ENCODE measurements at regions not wholly inside any gene's neighbourhood (a gene's known extent, or its start where the extent isn't known, plus 50 kb on each side); places are given as distances from the start of the nearest gene placed in this dataset.
"Not testable (repeated sequence)": the region's sequence is repeated elsewhere in the genome, so short reads cannot be mapped to it uniquely, and the experiment has no call there.

DNA sequence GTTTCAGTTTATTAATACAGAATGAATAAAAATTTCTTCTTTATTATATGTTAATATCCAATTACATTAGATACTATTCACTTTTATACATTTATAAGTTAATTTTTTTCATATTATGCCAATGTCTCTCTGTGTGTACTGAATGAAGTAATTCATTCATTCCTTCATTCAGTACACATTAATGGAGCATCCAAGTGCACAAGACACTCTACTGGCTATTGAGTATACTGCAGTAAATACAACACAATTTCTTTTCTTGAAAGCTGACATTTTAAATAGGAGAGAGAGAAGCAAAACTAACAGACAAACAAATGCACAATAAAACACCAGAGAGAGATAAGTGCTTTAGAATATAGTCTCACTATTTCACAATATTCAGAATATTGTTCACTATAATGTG is 1038.3 kb upstream of the SPRY2 start:
- H3K9me3 ChIP-seq (replicated peaks), result no peaks in the 10 kb centered on the region
- H3K27ac ChIP-seq, result no peak overlapping the region
- DNase-seq (ENCODE audit: low read depth in 1 of 2, low spot score in 2 of 2), result no peak
- no peaks in the 10 kb centered on the region for H3K27me3 ChIP-seq (replicated peaks)
- no peaks in the 10 kb centered on the region for H3K4me1 ChIP-seq (replicated peaks)
- no peak overlapping the region for H3K4me3 ChIP-seq
- H3K36me3 ChIP-seq, result no peaks in the 10 kb centered on the region

DNA sequence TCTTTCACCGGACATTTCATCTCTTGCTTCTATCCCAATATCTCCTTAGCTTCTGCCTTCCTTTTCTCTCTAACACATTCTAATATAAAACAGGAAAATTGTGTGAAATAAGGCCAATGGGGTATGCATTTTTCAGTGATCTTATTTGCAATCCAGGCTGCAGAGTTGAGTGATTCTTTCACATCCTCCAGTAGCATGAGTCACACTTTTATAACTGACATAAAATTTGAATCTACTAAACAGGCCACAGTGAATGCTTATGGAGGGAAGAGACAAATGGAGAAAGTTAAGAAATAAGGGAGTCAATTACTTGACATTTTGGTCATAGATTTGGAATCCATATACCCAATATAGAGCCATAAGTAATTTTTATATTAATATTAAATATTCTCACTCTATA is 1037.0 kb upstream of the SPRY2 start:
- H3K27ac ChIP-seq, result no peak overlapping the region
- H3K36me3 ChIP-seq, result no peaks in the 10 kb centered on the region
- H3K4me3 ChIP-seq, result no peak overlapping the region
- DNase-seq (ENCODE audit: low read depth in 1 of 2, low spot score in 2 of 2), result no peak
- no peaks in the 10 kb centered on the region for H3K27me3 ChIP-seq (replicated peaks)
- no peaks in the 10 kb centered on the region for H3K4me1 ChIP-seq (replicated peaks)
- no peaks in the 10 kb centered on the region for H3K9me3 ChIP-seq (replicated peaks)

DNA sequence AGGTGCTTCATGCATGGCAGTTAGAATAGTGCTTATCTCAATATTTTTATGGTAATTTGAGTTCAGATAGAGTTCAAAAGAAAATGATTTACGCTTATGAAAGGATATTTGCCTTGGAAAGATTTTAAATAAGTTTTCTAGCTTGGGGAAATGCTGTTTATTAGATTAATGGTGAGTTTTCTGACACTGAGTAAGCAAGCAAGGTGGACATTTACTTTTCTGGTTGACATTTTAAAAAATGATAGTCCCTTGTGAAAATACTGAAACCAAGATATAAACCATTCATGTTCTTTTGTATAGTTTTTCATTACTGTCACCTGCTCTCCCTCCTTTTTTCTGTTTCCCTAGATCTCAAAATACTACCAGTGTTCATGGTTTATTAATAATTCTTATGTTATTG is 1034.8 kb upstream of the SPRY2 start:
- no peaks in the 10 kb centered on the region for H3K4me1 ChIP-seq (replicated peaks)
- no peaks in the 10 kb centered on the region for H3K27me3 ChIP-seq (replicated peaks)
- H3K9me3 ChIP-seq (replicated peaks), result no peaks in the 10 kb centered on the region
- DNase-seq (ENCODE audit: low read depth in 1 of 2, low spot score in 2 of 2), result no peak
- H3K27ac ChIP-seq, result no peak overlapping the region
- no peaks in the 10 kb centered on the region for H3K36me3 ChIP-seq
- no peak overlapping the region for H3K4me3 ChIP-seq

DNA sequence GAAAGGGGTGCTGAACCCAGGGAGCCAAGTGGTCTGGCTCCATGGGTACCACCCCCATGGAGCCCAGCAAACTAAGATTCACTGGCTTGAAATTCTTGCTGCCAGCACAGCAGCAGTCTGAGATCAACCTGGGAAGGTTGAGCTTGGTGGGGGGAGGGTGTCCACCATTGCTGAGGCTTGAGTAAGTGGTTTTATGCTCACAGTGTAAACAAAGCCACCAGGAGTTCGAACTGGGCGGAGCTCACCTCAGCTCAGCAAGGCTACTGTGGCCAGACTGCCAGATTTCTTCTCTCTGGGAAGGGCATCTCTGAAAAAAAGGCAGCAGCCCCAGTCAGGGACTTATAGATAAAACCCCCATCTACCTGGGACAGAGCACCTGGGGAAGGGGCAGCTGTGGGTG is 1021.8 kb upstream of the SPRY2 start:
- not testable (repeated sequence) for H3K4me3 ChIP-seq; H3K27me3 ChIP-seq (replicated peaks); H3K9me3 ChIP-seq (replicated peaks); H3K36me3 ChIP-seq; H3K27ac ChIP-seq; DNase-seq (ENCODE audit: low read depth in 1 of 2, low spot score in 2 of 2); H3K4me1 ChIP-seq (replicated peaks)

DNA sequence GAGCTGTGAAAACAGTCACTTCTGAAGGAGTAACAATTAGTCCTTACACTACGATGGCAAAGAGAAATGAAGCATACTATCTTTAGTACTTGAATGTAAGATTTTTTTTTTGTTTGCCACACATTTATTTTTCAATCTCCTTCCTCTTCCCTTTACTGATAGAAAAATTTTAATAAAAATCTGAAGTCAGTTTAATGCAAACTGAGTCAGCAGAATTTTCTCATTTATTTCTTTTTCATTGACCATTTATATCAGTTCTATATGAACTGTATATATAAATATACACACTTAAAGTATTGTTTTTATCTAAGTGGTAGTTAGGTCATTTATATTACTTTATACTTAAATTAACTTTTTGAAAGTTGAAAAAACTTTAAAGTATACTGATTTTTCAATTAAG is 1009.1 kb upstream of the SPRY2 start:
- no peaks in the 10 kb centered on the region for H3K36me3 ChIP-seq
- no peaks in the 10 kb centered on the region for H3K4me1 ChIP-seq (replicated peaks)
- no peak overlapping the region for H3K4me3 ChIP-seq
- no peak overlapping the region for H3K27ac ChIP-seq
- no peaks in the 10 kb centered on the region for H3K27me3 ChIP-seq (replicated peaks)
- DNase-seq (ENCODE audit: low read depth in 1 of 2, low spot score in 2 of 2), result no peak
- H3K9me3 ChIP-seq (replicated peaks), result no peaks in the 10 kb centered on the region

DNA sequence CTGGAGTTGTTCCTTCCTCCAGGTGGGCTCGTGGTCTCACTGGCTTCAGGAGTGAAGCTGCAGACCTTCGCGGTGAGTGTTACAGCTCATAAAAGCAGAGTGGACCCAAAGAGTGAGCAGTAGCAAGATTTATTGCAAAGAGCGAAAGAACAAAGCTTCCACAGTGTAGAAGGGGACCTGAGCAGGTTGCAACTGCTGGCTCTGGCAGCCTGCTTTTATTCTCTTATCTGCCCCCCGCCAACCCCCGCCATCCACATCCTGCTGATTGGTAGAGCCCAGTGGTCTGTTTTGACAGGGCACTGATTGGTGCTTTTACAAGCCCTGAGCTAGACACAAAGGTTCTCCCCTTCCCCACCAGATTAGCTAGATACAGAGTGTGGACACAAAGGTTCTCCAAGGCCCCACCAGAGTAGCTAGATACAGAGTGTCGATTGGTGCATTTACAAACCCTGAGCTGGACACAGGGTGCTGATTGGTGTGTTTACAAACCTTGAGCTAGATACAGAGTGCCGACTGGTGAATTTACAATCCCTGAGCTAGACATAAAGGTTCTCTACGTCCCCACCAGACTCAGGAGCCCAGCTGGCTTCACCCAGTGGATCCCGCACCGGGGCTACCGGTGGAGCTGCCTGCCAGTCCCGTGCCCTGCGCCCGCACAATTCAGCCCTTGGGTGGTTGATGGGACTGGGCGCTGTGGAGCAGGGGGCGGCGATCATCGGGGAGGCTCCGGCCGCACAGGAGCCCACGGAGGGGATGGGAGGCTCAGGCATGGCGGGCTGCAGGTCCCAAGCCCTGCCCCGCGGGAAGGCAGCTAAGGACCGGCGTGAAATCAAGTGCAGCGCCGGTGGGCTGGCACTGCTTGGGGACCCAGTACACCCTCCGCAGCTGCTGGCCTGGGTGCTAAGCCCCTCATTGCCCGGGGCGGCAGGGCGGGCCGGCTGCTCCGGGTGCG is 999.5 kb upstream of the SPRY2 start:
- not testable (repeated sequence) for H3K27me3 ChIP-seq (replicated peaks); H3K36me3 ChIP-seq; H3K4me1 ChIP-seq (replicated peaks); H3K4me3 ChIP-seq; H3K27ac ChIP-seq; DNase-seq (ENCODE audit: low read depth in 1 of 2, low spot score in 2 of 2); H3K9me3 ChIP-seq (replicated peaks)

DNA sequence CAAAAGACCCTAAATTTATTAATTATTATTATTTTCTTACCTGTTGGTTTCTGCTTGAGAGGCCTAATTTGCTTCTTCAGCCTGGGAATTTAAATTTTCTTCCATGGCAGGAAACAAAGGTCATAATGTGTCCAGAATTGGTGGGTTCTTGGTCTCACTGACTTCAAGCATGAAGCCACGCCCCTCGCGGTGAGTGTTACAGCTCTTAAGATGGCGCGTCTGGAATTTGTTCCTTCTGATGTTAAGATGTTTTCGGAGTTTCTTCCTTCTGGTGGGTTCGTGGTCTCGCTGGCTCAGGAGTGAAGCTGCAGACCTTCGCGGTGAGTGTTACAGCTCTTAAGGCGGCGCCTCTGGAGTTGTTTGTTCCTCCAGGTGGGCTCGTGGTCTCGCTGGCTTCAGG is 998.7 kb upstream of the SPRY2 start:
- H3K27ac ChIP-seq; H3K4me1 ChIP-seq (replicated peaks); H3K4me3 ChIP-seq; DNase-seq (ENCODE audit: low read depth in 1 of 2, low spot score in 2 of 2); H3K27me3 ChIP-seq (replicated peaks); H3K9me3 ChIP-seq (replicated peaks); H3K36me3 ChIP-seq: not testable (repeated sequence)

DNA sequence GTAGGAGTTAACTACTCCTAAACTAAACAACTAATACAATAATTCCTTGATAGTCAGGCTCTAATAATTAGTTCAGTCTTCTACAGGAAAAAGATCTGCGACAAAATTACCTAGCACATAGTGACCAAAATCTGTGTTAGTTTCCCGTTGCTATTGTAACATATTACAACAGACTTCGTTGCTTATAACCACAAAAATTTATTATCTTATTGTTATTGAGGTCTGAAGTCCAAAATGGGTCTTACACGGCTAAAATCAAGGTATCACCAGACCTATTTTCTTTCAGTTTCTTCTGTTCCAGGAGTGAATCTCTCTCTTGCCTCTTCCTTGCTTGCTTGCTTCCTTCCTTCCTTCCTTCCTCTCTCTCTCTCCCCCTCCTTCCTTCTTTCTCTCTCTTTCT is 993.6 kb upstream of the SPRY2 start:
- Histone ChIP-seq H3K36me3 (no peaks in the 10 kb centered on the region), H3K4me3 (no peak overlapping the region), H3K9me3 (replicated peaks) (no peaks in the 10 kb centered on the region), H3K4me1 (replicated peaks) (no peaks in the 10 kb centered on the region), H3K27ac (no peak overlapping the region), H3K27me3 (replicated peaks) (no peaks in the 10 kb centered on the region)
- no peak for DNase-seq (ENCODE audit: low read depth in 1 of 2, low spot score in 2 of 2)

DNA sequence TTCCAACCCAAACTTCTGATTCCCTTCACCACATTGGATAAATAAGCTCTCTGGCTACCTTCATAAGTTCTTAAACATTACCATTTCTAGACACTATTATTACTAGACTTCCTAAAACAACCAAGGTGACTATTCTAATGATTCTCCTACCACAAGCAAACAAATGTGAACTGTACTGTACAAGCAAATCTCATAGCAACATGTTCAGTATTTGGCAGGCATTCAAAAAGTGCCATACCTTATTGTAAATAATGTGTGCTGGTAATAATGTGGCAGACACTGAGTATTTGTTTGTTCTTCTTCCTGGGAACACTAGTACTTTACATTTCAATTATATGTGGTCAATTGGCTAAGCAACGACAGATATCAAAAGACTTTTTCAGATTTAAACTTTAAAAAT is 986.0 kb upstream of the SPRY2 start:
- Histone ChIP-seq H3K27ac (no peak overlapping the region), H3K4me1 (replicated peaks) (no peaks in the 10 kb centered on the region), H3K9me3 (replicated peaks) (no peaks in the 10 kb centered on the region), H3K36me3 (no peaks in the 10 kb centered on the region), H3K27me3 (replicated peaks) (no peaks in the 10 kb centered on the region), H3K4me3 (no peak overlapping the region)
- DNase-seq (ENCODE audit: low read depth in 1 of 2, low spot score in 2 of 2), result no peak

DNA sequence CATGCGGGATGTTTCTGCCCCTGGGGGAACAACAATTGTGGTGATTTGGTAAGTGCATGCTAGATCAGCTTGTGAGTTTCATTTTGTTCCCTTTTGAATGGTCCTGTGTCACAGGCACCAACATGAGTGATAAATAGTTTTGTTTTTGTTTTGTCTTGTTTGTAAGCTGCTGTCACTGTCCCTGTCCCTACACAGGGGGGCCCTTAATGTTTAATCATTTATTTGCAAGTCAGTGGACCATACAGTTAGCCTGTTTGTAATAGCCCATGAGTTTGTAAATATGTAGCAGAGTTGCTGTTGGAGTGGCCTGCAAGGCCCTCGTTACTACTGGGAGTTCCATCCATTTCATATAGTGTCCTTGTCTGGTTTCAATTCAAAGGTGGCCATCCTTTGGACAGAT is 979.6 kb upstream of the SPRY2 start:
- Histone ChIP-seq H3K27me3 (replicated peaks) (no peaks in the 10 kb centered on the region), H3K36me3 (no peaks in the 10 kb centered on the region), H3K9me3 (replicated peaks) (no peaks in the 10 kb centered on the region), H3K4me3 (no peak overlapping the region), H3K4me1 (replicated peaks) (no peaks in the 10 kb centered on the region), H3K27ac (no peak overlapping the region)
- DNase-seq (ENCODE audit: low read depth in 1 of 2, low spot score in 2 of 2), result no peak

DNA sequence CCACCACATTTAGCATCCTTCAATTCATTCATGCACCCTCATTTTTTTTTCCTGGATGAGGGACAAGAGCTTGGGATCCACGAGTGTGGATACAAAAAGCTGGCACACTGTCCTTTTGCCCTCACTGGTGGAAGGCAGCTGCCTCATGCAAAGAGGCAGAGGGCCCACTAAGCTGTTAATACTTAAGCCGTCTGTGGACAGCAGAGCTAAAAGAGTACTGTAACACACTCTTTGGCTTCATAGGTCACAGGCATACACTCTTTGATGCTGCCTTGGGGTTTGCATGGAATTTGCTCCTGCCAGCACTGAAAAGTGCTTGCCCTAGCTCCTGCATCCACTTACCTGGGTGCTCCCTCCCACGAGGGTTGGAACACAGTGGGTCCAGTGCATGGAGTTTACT is 978.4 kb upstream of the SPRY2 start:
- Histone ChIP-seq H3K9me3 (replicated peaks) (no peaks in the 10 kb centered on the region), H3K4me3 (no peak overlapping the region), H3K27ac (no peak overlapping the region), H3K36me3 (no peaks in the 10 kb centered on the region), H3K27me3 (replicated peaks) (no peaks in the 10 kb centered on the region), H3K4me1 (replicated peaks) (no peaks in the 10 kb centered on the region)
- no peak for DNase-seq (ENCODE audit: low read depth in 1 of 2, low spot score in 2 of 2)

DNA sequence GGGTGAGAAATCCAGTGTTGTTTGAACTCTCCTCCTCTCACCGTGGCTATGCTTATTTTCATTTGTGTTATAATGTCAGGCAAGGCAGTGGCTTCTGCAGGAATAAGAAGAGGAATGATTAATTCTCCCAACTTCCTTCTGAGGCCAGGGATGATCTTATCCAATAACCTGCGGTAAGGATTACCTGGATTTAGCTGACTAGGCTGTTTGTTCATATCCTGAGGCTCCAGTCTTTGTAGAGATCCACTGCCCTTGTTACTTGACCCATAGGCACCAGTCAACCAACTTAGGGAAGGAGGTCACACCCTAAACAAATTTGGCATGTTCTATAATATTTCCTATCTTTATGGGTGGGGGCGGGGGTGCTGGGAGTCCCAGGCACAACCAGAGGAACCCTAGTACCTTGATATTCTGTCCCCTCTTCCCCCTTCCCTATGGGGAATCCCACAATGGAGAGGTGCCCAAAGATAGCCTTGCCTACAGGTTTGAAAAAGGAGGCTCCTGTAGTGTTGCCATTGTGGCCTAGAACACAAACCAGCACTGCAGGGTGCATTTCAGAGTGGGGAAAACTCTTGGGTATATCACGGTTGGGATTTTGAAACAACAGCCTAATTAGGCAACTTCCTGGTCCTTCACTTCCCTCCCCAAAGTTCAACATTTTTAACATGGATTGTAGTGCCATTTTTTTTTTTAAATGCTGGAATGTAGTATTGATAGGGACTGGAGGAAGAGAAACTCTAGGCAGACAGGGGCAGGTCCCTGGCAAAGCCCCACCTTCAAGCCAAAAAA is 977.5 kb upstream of the SPRY2 start:
- Histone ChIP-seq H3K4me3 (no peak overlapping the region), H3K4me1 (replicated peaks) (no peaks in the 10 kb centered on the region), H3K27ac (no peak overlapping the region), H3K27me3 (replicated peaks) (no peaks in the 10 kb centered on the region), H3K36me3 (no peaks in the 10 kb centered on the region), H3K9me3 (replicated peaks) (no peaks in the 10 kb centered on the region)
- DNase-seq (ENCODE audit: low read depth in 1 of 2, low spot score in 2 of 2), result no peak

DNA sequence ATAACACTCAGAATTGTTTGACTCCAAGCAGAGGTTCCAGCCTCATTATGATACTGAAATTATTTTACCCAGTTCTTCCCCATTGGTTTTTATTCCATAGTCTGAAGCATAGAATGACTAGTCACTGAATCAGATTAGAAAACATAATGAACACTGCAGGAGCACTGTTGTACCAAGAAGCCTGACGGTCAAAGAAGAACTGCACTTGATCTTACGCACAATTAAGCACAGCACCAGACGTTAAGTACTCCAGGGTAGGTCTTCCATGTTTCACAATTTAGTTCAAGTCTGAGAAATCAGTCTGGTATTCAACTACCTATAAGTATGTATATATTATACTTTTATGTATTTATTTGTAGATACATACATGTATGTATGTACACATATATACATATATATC is 973.5 kb upstream of the SPRY2 start:
- no peaks in the 10 kb centered on the region for H3K36me3 ChIP-seq
- no peaks in the 10 kb centered on the region for H3K9me3 ChIP-seq (replicated peaks)
- H3K4me3 ChIP-seq, result no peak overlapping the region
- H3K4me1 ChIP-seq (replicated peaks), result no peaks in the 10 kb centered on the region
- H3K27me3 ChIP-seq (replicated peaks), result no peaks in the 10 kb centered on the region
- DNase-seq (ENCODE audit: low read depth in 1 of 2, low spot score in 2 of 2), result no peak
- H3K27ac ChIP-seq, result no peak overlapping the region

DNA sequence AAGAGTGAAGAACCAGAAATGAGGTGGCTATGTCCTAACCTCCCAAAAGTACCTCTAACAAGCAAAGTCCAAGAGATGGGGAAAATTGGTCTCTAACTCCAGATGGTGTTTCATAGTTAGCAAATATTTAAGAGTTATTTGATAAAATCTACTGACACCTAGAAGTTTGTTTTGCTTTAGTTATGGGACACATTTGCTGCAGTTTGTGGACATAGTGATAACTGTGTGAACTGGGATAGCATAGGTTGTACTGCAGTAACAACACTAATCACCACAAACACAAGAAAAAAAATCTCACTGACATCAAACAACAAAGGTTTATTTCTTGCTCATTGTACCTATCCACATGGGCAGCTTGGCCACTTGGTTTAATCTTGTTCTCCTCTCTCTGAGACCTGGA is 965.0 kb upstream of the SPRY2 start:
- DNase-seq (ENCODE audit: low read depth in 1 of 2, low spot score in 2 of 2), result no peak
- Histone ChIP-seq H3K27me3 (replicated peaks) (no peaks in the 10 kb centered on the region), H3K9me3 (replicated peaks) (no peaks in the 10 kb centered on the region), H3K36me3 (no peaks in the 10 kb centered on the region), H3K4me1 (replicated peaks) (no peaks in the 10 kb centered on the region), H3K27ac (no peak overlapping the region), H3K4me3 (no peak overlapping the region)
